Stimulated activated CD4-positive, alpha-beta T cell treated with anti-CD3 and anti-CD28 coated beads, Interleukin-15, amount 100 ng/mL, for 48 hours (primary cell): ENCODE measurements at regions not wholly inside any gene's neighbourhood (a gene's known extent, or its start where the extent isn't known, plus 50 kb on each side); places are given as distances from the start of the nearest gene placed in this dataset.
"Not testable (repeated sequence)": the region's sequence is repeated elsewhere in the genome, so short reads cannot be mapped to it uniquely, and the experiment has no call there.

Experiments used
- DNase-seq, 2 donors: peaks; one replicate each; pipeline ENCODE4 v3.0.0-alpha.2; 2020; ENCODE audit warnings: low read depth in 2 of 2

- DNase-seq, result no peak
Measured at GRCh38 chr2:83386549-83386948, 1072.5 kb downstream of the SUCLG1 start.

- no peak for DNase-seq
Measured at GRCh38 chr2:83378921-83379320, 1080.2 kb downstream of the SUCLG1 start.

- DNase-seq, result no peak
Measured at GRCh38 chr2:83376731-83377130, 1082.3 kb downstream of the SUCLG1 start.

GRCh38 chr2:83370419-83370762, 1088.7 kb downstream of the SUCLG1 start:
- no peak for DNase-seq

GRCh38 chr2:83369601-83370418, 1089.3 kb downstream of the SUCLG1 start:
- DNase-seq, result no peak

GRCh38 chr2:83368916-83369315, 1090.2 kb downstream of the SUCLG1 start:
- no peak for DNase-seq

- no peak for DNase-seq
Measured at GRCh38 chr2:83368461-83368860, 1090.6 kb downstream of the SUCLG1 start.

GRCh38 chr2:83365476-83365875, 1093.6 kb downstream of the SUCLG1 start:
- no peak for DNase-seq

GRCh38 chr2:83364264-83364663, 1094.8 kb downstream of the SUCLG1 start:
- no peak for DNase-seq

- not testable (repeated sequence) for DNase-seq
Measured at GRCh38 chr2:83363138-83363537, 1095.9 kb downstream of the SUCLG1 start.

GRCh38 chr2:83359336-83359735, 1099.7 kb downstream of the SUCLG1 start:
- no peak for DNase-seq

GRCh38 chr2:83342860-83343329, 1116.2 kb downstream of the SUCLG1 start:
- no peak for DNase-seq

GRCh38 chr2:83340424-83340823, 1118.7 kb downstream of the SUCLG1 start:
- no peak for DNase-seq

GRCh38 chr2:83339942-83340341, 1119.1 kb downstream of the SUCLG1 start:
- DNase-seq, result not testable (repeated sequence)

- DNase-seq, result no peak
Measured at GRCh38 chr2:83331810-83332209, 1127.3 kb downstream of the SUCLG1 start.

GRCh38 chr2:83323038-83323437, 1136.0 kb downstream of the SUCLG1 start:
- no peak for DNase-seq

- no peak for DNase-seq
Measured at GRCh38 chr2:83320053-83320452, 1139.0 kb downstream of the SUCLG1 start.

GRCh38 chr2:83305758-83306378, 1153.2 kb downstream of the SUCLG1 start:
- no peak for DNase-seq

- no peak for DNase-seq
Measured at GRCh38 chr2:83291083-83291482, 1168.0 kb downstream of the SUCLG1 start.

GRCh38 chr2:83282841-83283240, 1176.2 kb downstream of the SUCLG1 start:
- no peak for DNase-seq

- DNase-seq, result no peak
Measured at GRCh38 chr2:83282043-83282795, 1176.9 kb downstream of the SUCLG1 start.

GRCh38 chr2:83280391-83280790, 1178.7 kb downstream of the SUCLG1 start:
- no peak for DNase-seq

- DNase-seq, result no peak
Measured at GRCh38 chr2:83273322-83273721, 1185.8 kb downstream of the SUCLG1 start.
